ENCODE measurements at regions not wholly inside any gene's neighbourhood (a gene's known extent, or its start where the extent isn't known, plus 50 kb on each side); places are given as distances from the start of the nearest gene placed in this dataset.

DNA sequence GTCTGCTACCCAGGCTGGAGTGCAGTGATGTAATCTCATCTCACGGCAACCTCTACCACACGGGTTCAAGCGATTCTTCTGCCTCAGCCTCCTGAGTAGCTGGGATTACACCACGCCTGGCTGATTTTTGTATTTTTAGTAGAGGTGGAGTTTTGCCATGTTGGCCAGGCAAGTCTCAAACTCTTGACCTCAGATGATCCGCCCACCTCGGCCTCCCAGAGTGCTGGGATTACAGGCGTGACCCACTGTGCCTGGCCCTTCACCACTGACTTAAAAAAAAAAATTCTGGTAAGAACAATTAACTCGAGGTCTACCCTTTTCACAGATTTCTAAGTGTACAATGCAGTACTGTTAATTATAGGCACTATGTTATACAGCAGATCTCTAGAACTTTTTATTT is 279.4 kb downstream of the PARN start:
- no peak overlapping the region for H3K9ac ChIP-seq (ENCODE audit: low read length in 3 of 3)
- H3K27ac ChIP-seq (ENCODE audit: low read depth in 2 of 2, low read length in 2 of 2): no peak overlapping the region
- DNase-seq: no peak
- H3K4me1 ChIP-seq (ENCODE audit: control insufficient read depth in 2 of 3, insufficient read depth in 2 of 3, low read depth in 1 of 3, low read length in 3 of 3): no peaks in the 10 kb centered on the region
- H3K4me3 ChIP-seq (ENCODE audit: low read length in 3 of 3): no peak overlapping the region
- peaks cover 0 to 2% (median 0%) of the 10 kb centered on the region in 3 donors for H3K9me3 ChIP-seq (ENCODE audit: control insufficient read depth in 2 of 3, insufficient read depth in 1 of 3, low read length in 3 of 3)
- intact Hi-C loops (cut with DNase I): no loop called here
- no peaks in the 10 kb centered on the region for H3K27me3 ChIP-seq (ENCODE audit: control insufficient read depth, insufficient read depth, low read length)
- H3K36me3 ChIP-seq (ENCODE audit: control insufficient read depth in 2 of 3, insufficient read depth in 3 of 3, low read length in 3 of 3): no peaks in the 10 kb centered on the region
- no peak for FAIRE-seq
- TF ChIP-seq, protein P1, sequence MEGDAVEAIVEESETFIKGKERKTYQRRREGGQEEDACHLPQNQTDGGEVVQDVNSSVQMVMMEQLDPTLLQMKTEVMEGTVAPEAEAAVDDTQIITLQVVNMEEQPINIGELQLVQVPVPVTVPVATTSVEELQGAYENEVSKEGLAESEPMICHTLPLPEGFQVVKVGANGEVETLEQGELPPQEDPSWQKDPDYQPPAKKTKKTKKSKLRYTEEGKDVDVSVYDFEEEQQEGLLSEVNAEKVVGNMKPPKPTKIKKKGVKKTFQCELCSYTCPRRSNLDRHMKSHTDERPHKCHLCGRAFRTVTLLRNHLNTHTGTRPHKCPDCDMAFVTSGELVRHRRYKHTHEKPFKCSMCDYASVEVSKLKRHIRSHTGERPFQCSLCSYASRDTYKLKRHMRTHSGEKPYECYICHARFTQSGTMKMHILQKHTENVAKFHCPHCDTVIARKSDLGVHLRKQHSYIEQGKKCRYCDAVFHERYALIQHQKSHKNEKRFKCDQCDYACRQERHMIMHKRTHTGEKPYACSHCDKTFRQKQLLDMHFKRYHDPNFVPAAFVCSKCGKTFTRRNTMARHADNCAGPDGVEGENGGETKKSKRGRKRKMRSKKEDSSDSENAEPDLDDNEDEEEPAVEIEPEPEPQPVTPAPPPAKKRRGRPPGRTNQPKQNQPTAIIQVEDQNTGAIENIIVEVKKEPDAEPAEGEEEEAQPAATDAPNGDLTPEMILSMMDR (IDR thresholded peaks at IDR 0.05; ENCODE audit: borderline replicate concordance, extremely low read depth, insufficient read depth): no peak

DNA sequence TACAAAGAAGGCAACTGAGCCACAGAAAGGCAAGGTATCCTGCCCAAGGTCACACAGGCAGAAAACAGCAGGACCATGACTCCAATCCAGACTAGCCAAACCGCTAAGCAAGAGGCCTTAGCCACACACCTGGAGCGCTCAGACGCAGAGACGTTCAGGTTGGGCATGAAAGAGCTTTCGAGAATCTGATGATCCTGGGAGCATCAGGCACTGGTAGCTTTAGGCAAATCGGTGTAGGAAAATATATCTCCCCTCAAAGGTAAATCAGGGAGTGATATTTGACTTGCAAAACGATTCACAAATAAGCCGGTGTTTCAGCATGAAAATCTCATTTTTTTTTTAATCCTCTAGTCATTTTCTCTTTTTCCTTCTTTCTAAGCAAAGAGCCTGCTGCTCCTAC is 279.0 kb downstream of the MRTFB start:
- no peak for FAIRE-seq
- TF ChIP-seq, protein P1 (IDR thresholded peaks at IDR 0.05; ENCODE audit: borderline replicate concordance, extremely low read depth, insufficient read depth): no peak

DNA sequence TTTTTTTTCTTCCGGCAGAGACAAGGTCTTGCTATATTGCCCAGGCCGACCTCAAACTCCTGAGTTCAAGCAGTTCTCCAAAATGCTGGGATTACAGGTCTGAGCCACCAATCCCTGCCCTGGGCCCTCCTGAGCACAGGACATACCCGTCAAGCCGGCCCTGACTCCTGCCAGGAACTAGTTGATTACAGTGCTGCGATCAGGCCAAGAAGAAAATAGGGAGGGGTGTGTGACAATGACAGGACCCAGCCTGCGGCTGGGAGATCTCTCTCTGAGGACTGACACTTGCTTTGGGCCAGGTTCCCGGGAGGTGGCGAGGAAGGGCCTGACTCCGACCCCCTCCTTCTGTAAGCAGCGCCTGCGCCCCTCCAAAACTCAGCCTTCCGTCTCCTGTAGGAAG is 276.6 kb downstream of the MRTFB start:
- H3K27ac ChIP-seq (ENCODE audit: low read depth in 2 of 2, low read length in 2 of 2): no peak overlapping the region
- FAIRE-seq: no peak

More for the DNA sequence above, 279.0 kb downstream of the MRTFB start:
- H3K4me3 ChIP-seq (ENCODE audit: low read length in 3 of 3): no peak overlapping the region
- no peak for DNase-seq
- H3K4me1 ChIP-seq (ENCODE audit: control insufficient read depth in 2 of 3, insufficient read depth in 2 of 3, low read depth in 1 of 3, low read length in 3 of 3): no peaks in the 10 kb centered on the region
- no peaks in the 10 kb centered on the region for H3K36me3 ChIP-seq (ENCODE audit: control insufficient read depth in 2 of 3, insufficient read depth in 3 of 3, low read length in 3 of 3)
- peaks cover 0 to 2% (median 0%) of the 10 kb centered on the region in 3 donors for H3K9me3 ChIP-seq (ENCODE audit: control insufficient read depth in 2 of 3, insufficient read depth in 1 of 3, low read length in 3 of 3)
- no peaks in the 10 kb centered on the region for H3K27me3 ChIP-seq (ENCODE audit: control insufficient read depth, insufficient read depth, low read length)
- intact Hi-C loops (cut with DNase I): no loop called here
- no peak overlapping the region for H3K27ac ChIP-seq (ENCODE audit: low read depth in 2 of 2, low read length in 2 of 2)
- no peak overlapping the region for H3K9ac ChIP-seq (ENCODE audit: low read length in 3 of 3)

More for the DNA sequence above, 276.6 kb downstream of the MRTFB start:
- Histone ChIP-seq H3K36me3 (ENCODE audit: control insufficient read depth in 2 of 3, insufficient read depth in 3 of 3, low read length in 3 of 3) (no peaks in the 10 kb centered on the region), H3K4me3 (ENCODE audit: low read length in 3 of 3) (no peak overlapping the region), H3K9ac (ENCODE audit: low read length in 3 of 3) (no peak overlapping the region), H3K4me1 (ENCODE audit: control insufficient read depth in 2 of 3, insufficient read depth in 2 of 3, low read depth in 1 of 3, low read length in 3 of 3) (no peaks in the 10 kb centered on the region), H3K9me3 (ENCODE audit: control insufficient read depth in 2 of 3, insufficient read depth in 1 of 3, low read length in 3 of 3) (peaks cover 0 to 2% (median 0%) of the 10 kb centered on the region in 3 donors), H3K27me3 (ENCODE audit: control insufficient read depth, insufficient read depth, low read length) (no peaks in the 10 kb centered on the region)
- intact Hi-C loops (cut with DNase I): no loop called here
- TF ChIP-seq, protein P1 (IDR thresholded peaks at IDR 0.05; ENCODE audit: borderline replicate concordance, extremely low read depth, insufficient read depth): no peak
- peak in 1 of 5 donors; percentile 40 for DNase-seq
